NOMO-1 treated with DMSO at 0.1 percent for 48 hours (cell line): ENCODE measurements at regions not wholly inside any gene's neighbourhood (a gene's known extent, or its start where the extent isn't known, plus 50 kb on each side); places are given as distances from the start of the nearest gene placed in this dataset.
"Not testable (repeated sequence)": the region's sequence is repeated elsewhere in the genome, so short reads cannot be mapped to it uniquely, and the experiment has no call there.

Source experiments
- DNase-seq: peaks from one replicate; lab custom pipeline; 2025; ENCODE audit not compliant: unreplicated experiment; lab: John Stamatoyannopoulos, UW

DNA sequence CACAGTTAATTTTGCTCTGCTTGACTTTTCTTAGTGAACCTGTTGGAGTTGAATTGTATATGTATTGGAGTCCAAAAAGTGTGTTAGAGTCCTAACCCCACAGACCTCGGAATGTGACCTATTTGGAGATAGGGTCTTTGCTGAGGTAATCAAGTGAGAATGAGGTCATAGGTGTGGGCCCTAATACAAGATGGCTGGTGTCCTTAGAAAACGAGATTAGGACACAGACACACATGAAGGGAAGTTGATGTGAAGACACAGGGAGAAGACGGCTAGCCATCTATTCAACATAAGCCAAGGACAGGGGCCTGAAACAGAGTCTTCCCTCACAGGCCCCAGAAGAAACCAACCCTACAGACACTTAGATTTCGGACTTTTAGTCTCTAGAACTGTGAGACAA lies 260.6 kb upstream of the NEBL start:
- no peak for DNase-seq

DNA sequence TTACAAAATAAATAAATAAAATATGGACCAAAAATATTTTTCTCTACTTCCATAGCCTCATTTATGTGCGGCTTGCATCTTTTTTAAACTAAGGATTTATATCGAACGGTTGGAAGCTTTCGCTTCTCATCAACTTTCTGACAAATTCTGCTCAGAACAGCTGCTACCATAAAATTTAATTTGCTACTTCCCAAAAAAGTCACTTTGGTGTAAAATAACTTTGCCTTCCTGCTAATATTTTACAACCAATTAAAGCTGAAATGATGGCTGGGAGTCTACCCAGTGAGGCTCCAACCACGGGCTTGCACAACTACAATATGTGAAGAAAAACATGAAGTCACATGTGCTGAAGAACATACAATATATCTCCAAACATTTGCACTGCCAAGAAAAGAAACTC lies 253.1 kb upstream of the NEBL start:
- peak; percentile 68 for DNase-seq

DNA sequence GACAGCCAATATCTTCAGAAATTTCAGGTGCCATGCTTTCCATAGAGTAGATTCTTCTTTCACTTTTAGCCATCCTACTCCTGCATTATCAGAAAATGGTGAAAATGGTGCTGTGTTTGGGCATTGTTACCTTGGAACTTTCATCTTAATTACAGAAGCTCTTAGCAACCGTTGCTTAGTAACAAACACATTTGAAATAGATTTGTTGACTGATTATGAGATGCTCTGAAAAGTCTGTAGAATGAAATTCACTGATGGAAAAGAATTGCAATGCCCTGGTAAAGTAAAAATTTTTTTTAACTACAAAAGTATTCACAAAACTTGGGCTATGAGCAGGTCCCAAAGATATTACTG lies 249.3 kb upstream of the NEBL start:
- DNase-seq: no peak

DNA sequence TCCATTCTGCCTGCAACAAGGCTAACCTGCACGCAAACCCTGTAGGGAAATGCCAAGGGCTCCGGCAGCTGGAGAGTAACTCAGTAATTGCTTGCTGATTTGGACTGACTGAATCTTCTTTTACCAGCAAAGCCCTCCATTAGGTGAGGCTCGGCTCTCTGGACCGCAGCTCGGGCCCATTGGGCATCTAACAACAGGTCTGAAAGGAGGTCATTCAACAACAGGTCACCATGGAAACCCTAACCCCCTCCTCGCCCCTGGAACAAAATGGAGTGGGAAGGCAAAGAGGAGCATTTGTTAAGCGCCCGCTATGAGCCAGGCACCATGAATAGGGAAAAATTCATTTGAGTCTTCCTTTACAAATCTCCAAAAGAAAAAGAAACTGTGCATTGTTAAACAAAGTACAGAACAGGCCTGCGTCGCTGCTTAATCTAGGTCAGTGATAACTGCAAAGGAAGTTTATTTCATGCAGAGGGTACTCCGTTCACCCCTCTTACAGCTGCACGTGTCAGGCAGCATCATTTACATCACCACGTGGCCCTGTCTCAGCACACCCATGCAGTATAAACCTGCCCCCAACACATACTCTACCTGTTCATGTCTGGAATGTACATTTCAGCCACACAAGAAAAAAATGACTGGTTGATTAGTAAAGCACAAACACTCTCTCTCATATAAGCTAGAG lies 248.8 kb upstream of the NEBL start:
- no peak for DNase-seq

DNA sequence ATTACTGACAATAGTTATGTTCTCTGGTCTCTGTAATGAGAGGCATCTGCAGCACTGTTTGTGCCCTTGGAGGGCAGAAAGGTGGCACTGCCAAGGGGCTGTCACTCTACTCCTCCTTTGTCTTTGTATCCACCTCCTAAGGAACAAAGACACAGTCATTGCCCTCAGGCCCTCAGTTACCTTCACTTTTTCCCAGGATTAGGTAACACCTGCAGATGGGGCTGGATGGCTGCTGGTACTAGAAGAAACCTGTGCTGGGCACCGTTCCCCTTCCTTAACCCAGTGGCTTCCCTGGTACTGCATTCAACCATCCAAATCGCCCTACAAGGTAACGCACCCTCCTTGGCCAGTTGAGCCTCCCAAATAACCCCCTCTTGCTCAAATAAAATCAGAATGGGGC lies 246.9 kb upstream of the NEBL start:
- DNase-seq: no peak

DNA sequence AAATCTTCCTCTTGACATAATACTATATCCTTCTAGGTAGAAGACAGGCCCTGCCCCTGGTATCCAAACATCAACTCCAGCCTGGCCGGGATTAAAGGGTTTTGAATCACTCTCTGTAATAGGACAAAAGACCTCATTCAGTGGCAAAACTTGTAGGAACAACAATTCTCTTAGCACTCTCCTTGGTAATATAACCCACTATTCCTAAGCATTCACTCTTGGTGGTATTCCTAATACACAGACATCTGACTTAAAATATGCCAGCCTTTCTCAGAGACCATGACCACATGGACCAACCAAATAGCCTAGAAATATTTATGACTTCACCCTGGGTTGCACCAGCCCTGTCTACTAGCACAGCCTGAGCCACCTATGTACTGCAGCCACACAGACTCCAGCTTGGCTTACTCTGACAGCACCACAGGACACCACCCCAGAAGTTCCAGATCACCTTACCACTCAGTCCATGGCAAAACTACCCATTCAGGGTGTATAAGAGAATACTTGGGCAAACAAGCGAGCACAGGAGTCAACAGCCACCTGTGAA lies 244.9 kb upstream of the NEBL start:
- DNase-seq: no peak

DNA sequence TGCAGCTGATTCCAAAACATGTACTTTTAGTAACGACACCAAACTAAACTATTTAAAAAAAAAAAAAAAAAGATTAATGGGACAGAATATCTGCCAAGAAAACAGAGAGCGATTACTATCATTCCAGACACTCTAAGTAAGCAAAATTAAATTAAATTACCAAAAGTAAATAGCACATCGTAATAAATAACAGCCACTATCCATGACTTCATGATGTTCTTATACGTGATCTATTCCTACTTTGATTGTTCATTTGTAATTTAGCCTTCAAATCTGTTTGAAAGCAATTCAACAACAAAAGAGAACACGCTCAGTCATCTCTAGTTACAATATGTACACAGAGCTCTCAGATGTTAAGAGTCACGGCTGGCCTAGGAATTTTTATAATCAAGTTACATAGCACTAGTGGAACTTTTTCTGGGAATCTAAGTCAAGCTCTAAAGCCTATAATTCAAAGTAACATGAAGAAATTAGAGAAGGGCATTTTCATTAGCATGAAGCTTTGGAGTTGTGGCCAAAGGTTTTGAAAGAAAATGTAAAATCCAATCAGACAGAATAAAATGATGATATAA lies 241.7 kb upstream of the NEBL start:
- no peak for DNase-seq

DNA sequence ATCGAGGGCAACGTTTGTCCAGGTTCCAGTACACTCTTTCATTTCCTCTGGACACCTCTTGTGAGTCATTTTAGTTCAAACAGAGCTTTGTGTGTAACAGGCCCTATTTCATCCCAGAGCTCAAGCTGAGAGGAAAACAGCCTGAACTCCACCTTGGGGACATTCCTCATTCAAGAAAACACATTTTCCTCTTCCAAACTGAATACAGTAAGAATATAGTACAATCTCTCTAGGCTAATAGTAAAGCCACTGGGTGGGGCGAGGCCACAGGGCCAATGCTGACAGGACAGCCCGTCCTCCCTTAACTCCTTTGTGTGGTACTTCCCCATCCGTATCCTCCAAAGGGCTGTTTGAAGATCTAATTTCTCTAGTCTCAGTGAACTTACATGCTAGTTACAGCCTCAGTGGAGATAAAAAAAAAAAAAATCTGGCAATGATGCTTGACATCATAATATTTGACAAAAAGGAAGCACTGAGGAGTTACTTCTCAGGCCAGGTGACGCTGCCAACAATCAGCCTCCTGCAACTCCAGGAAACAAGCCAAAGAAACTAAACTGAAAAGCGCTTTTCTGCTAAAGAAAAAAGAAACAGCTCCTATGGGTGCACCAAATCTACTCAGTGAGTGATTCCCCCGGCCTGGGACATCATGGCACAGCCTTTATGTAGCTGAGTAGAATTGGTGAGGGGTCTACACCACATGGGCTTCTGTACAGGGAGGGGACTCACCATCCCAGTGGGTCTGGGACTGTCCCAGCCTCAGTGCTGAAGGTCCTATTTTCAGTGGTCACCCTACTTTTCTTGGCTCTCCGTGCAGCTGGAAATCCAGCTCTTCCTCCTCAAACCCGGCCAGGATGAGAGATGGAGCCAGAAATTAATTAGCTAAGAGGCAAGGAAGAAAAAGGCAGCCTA lies 238.2 kb upstream of the NEBL start:
- DNase-seq: no peak

DNA sequence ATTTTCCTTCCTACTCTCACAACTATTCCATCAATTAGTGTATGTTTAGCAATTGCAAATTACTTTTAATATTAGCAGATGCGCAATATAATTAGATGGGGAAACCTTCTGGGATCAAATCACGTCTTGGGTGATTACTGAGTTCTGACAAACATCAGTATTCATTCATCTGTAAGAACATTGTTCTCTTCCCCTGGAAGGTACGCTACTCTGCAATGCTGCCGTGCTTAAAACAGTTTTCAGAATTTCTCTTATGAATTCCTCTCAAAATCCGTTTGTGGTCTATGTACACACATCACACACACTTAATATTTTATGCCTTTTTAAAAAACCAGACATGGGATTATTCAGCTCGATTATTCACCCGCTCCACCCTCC lies 237.5 kb upstream of the NEBL start:
- DNase-seq: no peak

DNA sequence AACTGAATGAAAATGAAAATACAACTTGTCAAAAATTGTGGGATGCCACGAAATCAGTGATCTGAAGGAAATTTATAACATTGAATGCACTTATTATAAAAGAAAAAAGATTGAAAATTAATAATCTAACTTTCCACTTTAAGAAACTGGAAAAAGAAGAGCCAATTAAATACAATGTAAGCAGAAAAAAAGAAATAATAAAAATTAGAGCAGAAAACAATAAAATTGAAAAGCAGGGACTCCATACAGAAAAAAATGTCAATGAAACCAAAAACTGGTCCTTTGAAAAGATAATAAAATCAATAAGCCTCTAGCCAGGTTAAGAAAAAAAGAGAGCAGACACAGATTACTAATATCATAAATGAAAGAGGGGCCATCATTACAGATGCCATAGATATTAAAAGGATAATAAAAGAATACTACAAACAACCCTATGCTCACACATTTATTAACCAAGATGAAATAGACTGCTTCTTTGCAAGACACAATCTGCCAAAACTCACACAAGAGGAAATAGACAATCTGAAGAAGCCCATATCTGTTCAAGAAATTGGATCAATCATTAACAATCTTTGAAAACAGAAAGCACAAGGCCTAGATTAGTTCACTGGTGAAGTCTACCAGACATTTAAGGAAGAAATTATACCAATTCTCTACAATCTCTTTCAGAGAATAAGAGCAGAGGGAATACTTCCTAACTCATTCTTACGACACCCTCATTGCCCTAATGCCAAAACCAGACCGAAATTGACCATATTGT lies 233.8 kb upstream of the NEBL start:
- no peak for DNase-seq

DNA sequence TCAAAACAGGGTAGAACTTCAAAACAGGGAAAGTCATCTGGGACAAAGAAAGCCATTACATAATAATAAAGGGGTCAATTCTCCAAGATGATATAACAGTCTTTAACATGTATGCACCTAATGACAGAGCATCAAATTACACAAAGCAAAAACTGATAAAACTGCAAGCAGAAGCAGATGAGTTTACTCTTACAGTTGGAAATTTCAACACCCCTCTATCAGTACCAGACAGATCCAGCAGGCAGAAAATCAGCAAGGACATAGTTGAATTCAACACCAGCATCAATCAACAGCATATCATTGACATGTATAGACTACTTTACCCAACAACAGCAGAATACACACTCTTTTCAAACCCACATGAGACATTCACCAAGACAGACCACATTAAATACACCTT lies 233.0 kb upstream of the NEBL start:
- DNase-seq: no peak

DNA sequence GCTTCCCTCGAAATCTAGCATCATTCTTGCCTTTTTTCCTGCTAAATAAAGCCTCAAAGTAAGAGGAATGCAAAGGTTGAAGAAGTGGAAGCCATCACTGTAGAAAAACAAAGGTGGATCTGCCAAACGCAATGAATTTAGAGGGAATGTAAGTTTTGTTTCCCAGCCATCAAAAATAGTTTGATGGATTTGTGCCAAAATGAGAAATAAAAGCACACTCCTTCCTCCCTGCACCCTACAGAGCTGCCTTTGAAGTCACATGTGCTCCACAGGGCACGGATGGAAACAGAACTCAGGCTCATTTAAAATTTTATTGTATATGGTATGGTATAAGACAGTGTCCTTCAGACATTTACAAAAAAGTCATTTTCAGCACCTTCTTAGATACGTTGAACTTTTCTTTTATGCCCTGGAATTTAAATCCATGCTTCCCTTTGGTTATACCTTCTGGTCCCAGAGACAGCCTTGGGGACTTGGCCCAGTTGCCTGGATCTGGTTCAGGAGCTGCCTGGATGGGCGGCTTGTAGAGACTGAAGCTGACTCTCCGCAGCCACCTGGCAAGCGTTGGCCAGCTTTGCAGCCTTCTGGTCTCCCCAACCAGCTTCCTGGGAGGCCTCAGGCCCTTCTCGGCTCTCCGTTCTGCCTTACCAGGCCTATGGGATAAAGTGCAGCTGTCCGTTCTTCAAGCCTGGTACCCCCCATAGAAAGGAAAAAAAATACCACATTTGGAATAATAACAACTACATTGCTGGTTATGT lies 228.5 kb upstream of the NEBL start:
- DNase-seq: no peak

DNA sequence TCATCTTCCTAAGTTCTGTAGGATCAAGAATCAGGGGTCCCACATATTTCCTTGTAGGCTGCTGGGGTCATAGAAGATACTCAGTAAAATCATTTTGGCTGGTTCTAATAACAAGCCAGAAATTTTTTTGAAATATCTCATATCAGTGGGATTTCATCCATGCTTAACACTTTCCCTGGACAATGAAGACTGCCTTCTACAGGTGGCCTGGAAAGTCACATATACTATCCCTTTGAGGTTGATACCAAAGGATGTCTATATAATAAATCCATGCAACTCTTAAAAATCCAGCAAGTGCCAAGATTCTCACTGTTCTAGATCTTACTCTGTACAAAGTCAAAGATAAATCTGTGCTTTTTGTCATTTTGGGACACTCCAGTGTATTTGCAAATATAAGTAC lies 225.8 kb upstream of the NEBL start:
- DNase-seq: no peak

DNA sequence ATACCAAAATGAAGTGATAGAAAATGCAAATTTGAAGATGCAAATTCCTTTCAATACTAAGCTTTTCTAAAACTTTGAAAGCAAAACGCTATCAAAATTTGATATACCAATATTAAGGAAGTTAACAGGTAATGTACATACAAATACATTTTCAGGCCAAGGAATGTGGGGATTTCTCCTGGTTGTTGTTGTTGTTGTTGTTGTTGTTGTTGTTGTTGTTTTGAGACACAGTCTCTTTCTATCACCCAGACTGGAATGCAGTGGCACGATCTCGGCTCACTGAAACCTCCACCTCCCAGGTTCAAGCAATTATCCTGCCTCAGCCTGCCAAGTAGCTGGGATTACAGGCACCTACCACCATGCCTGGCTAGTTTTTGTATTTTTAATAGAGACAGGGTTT lies 224.7 kb upstream of the NEBL start:
- not testable (repeated sequence) for DNase-seq

DNA sequence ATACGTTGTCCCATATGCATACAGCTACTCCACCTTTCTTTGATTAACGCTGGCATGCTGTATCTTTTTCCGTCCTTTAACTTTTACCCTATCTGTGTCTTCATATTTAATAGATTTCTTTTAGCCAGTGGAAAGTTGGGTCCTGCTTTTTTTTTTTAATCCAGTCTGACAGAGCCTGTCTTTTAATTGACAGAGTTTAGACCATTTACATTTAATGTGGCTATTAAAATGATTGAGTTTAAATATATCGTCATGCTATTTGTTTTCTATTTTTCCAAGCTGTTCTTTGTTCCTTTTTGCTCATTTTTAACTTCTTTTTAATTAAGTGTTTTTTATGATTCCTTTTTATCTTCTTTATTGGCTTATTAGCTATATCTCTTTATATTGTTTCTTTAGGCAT lies 217.6 kb upstream of the NEBL start:
- no peak for DNase-seq

DNA sequence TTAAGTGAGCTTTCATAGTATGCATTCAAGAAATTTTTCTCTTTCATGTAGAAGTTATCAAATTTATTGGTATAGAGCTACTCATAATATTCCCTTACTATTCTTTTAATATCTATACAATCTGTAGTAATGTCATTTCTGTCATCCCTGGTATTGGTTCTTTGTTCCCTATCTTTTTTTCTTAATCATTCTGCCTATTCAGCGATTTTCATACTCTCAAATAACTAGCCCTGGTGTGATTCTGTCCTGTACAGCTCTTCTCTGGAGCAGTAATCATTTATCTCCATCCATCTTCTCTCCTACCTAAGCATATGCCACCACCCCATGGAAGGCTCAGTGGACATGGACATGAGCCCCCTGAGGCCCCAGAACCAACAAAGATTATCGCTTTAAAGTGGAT lies 213.2 kb upstream of the NEBL start:
- DNase-seq: no peak

DNA sequence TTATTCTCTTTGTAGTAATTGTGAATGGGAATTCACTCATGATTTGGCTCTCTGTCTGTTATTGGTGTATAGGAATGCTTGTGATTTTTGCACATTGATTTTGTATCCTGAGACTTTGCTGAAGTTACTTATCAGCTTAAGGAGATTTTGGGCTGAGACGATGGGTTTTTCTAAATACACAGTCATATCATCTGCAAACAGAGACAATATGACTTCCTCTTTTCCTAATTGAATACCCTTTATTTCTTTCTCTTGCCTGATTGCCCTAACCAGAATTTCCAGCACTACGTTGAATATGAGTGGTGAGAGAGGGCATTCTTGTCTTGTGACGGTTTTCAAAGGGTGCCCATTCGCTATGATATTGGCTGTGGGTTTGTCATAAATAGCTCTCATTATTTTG lies 209.8 kb upstream of the NEBL start:
- not testable (repeated sequence) for DNase-seq

DNA sequence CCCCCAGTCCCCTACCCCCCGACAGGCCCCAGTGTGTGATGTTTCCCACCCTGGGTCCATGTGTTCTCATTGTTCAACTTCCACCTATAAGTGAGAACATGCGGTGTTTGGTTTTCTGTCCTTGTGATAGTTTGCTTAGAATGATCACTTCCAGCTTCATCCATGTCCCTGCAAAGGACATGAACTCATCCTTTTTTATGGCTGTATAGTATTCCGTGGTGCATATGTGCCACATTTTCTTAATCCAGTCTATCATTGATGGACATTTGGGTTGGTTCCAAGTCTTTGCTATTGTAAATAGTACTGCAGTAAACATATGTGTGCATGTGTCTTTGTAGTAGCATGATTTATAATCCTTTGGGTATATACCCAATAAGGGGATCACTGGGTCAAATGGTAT lies 208.2 kb upstream of the NEBL start:
- not testable (repeated sequence) for DNase-seq

DNA sequence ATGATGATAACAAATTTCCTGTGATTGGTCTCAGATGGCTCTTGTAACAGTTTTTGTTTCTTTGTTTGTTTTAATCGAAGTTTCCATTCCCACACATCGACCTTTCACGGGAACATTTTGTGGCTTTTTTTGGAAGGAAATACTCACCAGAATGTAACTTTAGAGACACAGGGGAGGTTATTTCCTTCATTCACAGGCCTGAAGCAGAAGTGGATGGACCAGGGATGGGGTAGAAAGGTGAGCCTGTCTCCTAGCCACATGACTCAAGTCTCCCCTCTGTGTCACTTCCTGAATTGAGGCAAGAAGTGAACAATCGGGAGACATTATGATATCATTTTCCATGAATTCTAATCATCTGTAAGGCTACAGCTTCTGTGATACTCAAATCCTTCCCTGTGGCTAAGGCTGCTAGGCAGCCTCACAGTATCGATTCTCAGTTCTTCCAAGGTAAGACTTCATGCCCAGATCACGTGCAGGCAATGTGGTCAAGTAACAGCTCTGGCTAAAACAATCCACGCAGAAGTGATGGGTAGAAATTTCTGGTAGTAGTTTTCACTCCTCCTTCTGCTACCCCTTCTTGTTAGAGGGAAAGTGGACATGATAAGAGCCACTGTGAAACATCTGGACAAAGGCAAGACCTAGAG lies 203.9 kb upstream of the NEBL start:
- no peak for DNase-seq

DNA sequence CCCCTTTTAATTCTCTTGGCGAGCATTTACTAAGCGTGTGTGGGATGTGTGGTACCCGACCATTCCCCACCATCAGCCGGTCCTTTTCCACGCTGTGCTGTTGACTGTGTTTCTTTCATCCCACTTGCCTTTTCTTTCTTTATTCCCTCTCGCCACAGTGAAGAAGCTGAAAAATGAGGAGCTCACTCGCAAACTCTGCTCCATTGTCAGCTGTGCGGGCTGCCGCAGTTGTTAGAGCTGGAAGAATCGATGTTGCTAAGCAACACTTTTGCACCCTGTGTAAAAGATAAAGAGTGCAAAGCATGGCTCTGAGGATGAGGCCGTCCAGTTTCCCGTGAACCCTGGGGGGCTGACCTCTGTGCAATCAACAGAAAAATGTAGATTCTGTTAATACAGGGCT lies 203.1 kb upstream of the NEBL start:
- no peak for DNase-seq
